K562 (cell line): ENCODE measurements at regions not wholly inside any gene's neighbourhood (a gene's known extent, or its start where the extent isn't known, plus 50 kb on each side); places are given as distances from the start of the nearest gene placed in this dataset.

ENCODE experiments used
- CEBPB ChIP-seq: fragments of 450-650 bp; IDR thresholded peaks from 2 replicates; pipeline ENCODE4 v1.6.1; 2016; ENCODE audit warnings: missing genetic modification characterization, missing compliant biosample characterization
- CREB5 ChIP-seq: fragments of 250-450 bp; sonication (Bioruptor Pico); IDR thresholded peaks from 2 replicates; pipeline ENCODE4 v1.5.0; 2020; ENCODE audit warnings: mild to moderate bottlenecking
- CTCF ChIP-seq, 3 experiments: IDR thresholded peaks in 2 of 3; conservative IDR thresholded peaks in 1 of 3; 2 replicates each; pipeline ENCODE4 v1.5.1; 2011 to 2012; ENCODE audit warnings: low read length in 3 of 3, mild to moderate bottlenecking in 3 of 3, control low read depth in 2 of 3, improper control_type of control experiment in 1 of 3, inconsistent platforms in 1 of 3, low read depth in 1 of 3, mixed read lengths in 1 of 3, moderate library complexity in 1 of 3; ENCODE audit not compliant: insufficient read depth in 2 of 3
- EZH2 ChIP-seq: IDR thresholded peaks from 2 replicates; pipeline ENCODE4 v1.6.1; 2012; ENCODE audit warnings: low read depth, mild to moderate bottlenecking, inconsistent platforms, low read length, borderline replicate concordance
- HNRNPUL1 ChIP-seq: fragments of 200-400 bp; formaldehyde crosslinking; IDR thresholded peaks from 2 replicates; pipeline ENCODE4 v1.6.1; 2017; ENCODE audit warnings: low read length
- NR2C1 ChIP-seq, 2 experiments: fragments of 450-650 bp; IDR thresholded peaks; 2 replicates each; pipeline ENCODE4 v1.6.1; 2017; ENCODE audit warnings: mild to moderate bottlenecking in 2 of 2, antibody characterized with exemption in 1 of 2, inconsistent platforms in 1 of 2, missing compliant biosample characterization in 1 of 2, missing genetic modification characterization in 1 of 2
- NR2C2 ChIP-seq, 2 experiments: fragments of 200-800 bp in 1 of 2; sonication (Bioruptor generic) in 1 of 2; sonication (generic) in 1 of 2; formaldehyde crosslinking in 1 of 2; IDR thresholded peaks; 2 replicates each; pipeline versions ENCODE4 v1.6.1 to v1.8.0; 2016 to 2022; ENCODE audit warnings: mild to moderate bottlenecking in 1 of 2, missing compliant biosample characterization in 1 of 2, missing genetic modification characterization in 1 of 2, missing genetic modification reagents in 1 of 2
- POLR2AphosphoS5 ChIP-seq: IDR thresholded peaks from 2 replicates; pipeline ENCODE4 v1.6.1; 2011; ENCODE audit warnings: mild to moderate bottlenecking, low read depth, low read length, moderate library complexity; ENCODE audit not compliant: control insufficient read depth, insufficient read depth
- RBM22 ChIP-seq: fragments of 200-400 bp; formaldehyde crosslinking; IDR thresholded peaks from 2 replicates; pipeline ENCODE4 v1.6.1; 2018; ENCODE audit warnings: low read length, low read depth; ENCODE audit not compliant: poor library complexity, severe bottlenecking
- SMARCC2 ChIP-seq: fragments of 450-650 bp; IDR thresholded peaks from 2 replicates; pipeline ENCODE4 v1.6.1; 2017; ENCODE audit warnings: antibody characterized with exemption, moderate library complexity, mild to moderate bottlenecking, low read depth
- ZFP36 ChIP-seq: fragments of 150-350 bp; IDR thresholded peaks from 2 replicates; pipeline ENCODE4 v1.6.1; 2018; ENCODE audit warnings: low read length, low read depth; ENCODE audit not compliant: partially characterized antibody
- ZNF780A ChIP-seq: fragments of 250-450 bp; sonication (Bioruptor Pico); IDR thresholded peaks from 2 replicates; pipeline ENCODE4 v1.5.0; 2021; ENCODE audit warnings: mild to moderate bottlenecking
- TF ChIP-seq, protein P1 (sequence below): sonication (generic); formaldehyde crosslinking; IDR thresholded peaks from 2 replicates; pipeline ENCODE4 v1.8.1; 2022; ENCODE audit warnings: missing genetic modification reagents
- TF ChIP-seq, protein P2 (sequence below), 2 experiments: fragments of 200-800 bp in 1 of 2; sonication (Bioruptor generic) in 1 of 2; sonication (generic) in 1 of 2; formaldehyde crosslinking in 1 of 2; IDR thresholded peaks in 1 of 2; conservative IDR thresholded peaks in 1 of 2; 2 replicates each; pipeline versions ENCODE4 v1.5.0 to v1.6.1; 2016 to 2020; ENCODE audit warnings: missing compliant biosample characterization in 1 of 2, missing genetic modification characterization in 1 of 2, missing genetic modification reagents in 1 of 2

DNA sequence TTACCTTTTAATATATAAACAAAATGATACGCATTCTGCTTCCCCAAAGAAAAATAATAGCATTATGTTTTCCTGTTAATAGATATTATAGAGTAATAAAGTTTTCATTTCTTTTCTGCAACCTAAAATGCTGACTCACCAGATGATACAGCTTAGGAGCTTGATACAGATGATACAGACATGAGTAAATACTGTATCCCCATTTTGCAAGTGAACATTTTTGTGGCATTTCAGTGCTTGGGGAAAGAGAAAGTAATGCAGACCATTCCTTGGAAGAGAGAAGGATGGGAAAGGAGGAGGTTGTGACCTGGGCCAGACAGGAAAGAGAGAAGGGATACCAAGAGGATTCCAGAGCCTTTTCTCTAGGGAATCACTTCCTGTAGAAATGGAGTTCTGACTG lies 97.5 kb upstream of the FSHR start:
- TF ChIP-seq CREB5 (CRISPR knock-in tag) (no peak), SMARCC2 (no peak), CEBPB (tag) (no peak), NR2C2 (CRISPR knock-in tag; IDR thresholded peaks at IDR 0.05) (no peak), NR2C2 (tag; IDR thresholded peaks at IDR 0.05) (no peak), CTCF (IDR thresholded peaks at IDR 0.05 in 2 of 3, conservative IDR thresholded peaks at IDR 0.05 in 1 of 3; ENCODE audit: insufficient read depth in 2 of 3, low read depth in 1 of 3, low read length in 3 of 3) (no peak), POLR2AphosphoS5 (no peak), ZNF780A (CRISPR knock-in tag) (no peak), ZFP36 (no peak), RBM22 (no peak), HNRNPUL1 (no peak), EZH2 (no peak), NR2C1 (IDR thresholded peaks at IDR 0.05) (no peak), NR2C1 (tag; IDR thresholded peaks at IDR 0.05) (no peak)
- TF ChIP-seq, protein P1, sequence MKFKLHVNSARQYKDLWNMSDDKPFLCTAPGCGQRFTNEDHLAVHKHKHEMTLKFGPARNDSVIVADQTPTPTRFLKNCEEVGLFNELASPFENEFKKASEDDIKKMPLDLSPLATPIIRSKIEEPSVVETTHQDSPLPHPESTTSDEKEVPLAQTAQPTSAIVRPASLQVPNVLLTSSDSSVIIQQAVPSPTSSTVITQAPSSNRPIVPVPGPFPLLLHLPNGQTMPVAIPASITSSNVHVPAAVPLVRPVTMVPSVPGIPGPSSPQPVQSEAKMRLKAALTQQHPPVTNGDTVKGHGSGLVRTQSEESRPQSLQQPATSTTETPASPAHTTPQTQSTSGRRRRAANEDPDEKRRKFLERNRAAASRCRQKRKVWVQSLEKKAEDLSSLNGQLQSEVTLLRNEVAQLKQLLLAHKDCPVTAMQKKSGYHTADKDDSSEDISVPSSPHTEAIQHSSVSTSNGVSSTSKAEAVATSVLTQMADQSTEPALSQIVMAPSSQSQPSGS, result no peak
- TF ChIP-seq, protein P2, sequence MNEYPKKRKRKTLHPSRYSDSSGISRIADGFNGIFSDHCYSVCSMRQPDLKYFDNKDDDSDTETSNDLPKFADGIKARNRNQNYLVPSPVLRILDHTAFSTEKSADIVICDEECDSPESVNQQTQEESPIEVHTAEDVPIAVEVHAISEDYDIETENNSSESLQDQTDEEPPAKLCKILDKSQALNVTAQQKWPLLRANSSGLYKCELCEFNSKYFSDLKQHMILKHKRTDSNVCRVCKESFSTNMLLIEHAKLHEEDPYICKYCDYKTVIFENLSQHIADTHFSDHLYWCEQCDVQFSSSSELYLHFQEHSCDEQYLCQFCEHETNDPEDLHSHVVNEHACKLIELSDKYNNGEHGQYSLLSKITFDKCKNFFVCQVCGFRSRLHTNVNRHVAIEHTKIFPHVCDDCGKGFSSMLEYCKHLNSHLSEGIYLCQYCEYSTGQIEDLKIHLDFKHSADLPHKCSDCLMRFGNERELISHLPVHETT (CRISPR knock-in tag; conservative IDR thresholded peaks at IDR 0.05 in 1 of 2, IDR thresholded peaks at IDR 0.05 in 1 of 2), result no peak
